ENCODE measurements at regions not wholly inside any gene's neighbourhood (a gene's known extent, or its start where the extent isn't known, plus 50 kb on each side); places are given as distances from the start of the nearest gene placed in this dataset.

- TF ChIP-seq, protein P1, sequence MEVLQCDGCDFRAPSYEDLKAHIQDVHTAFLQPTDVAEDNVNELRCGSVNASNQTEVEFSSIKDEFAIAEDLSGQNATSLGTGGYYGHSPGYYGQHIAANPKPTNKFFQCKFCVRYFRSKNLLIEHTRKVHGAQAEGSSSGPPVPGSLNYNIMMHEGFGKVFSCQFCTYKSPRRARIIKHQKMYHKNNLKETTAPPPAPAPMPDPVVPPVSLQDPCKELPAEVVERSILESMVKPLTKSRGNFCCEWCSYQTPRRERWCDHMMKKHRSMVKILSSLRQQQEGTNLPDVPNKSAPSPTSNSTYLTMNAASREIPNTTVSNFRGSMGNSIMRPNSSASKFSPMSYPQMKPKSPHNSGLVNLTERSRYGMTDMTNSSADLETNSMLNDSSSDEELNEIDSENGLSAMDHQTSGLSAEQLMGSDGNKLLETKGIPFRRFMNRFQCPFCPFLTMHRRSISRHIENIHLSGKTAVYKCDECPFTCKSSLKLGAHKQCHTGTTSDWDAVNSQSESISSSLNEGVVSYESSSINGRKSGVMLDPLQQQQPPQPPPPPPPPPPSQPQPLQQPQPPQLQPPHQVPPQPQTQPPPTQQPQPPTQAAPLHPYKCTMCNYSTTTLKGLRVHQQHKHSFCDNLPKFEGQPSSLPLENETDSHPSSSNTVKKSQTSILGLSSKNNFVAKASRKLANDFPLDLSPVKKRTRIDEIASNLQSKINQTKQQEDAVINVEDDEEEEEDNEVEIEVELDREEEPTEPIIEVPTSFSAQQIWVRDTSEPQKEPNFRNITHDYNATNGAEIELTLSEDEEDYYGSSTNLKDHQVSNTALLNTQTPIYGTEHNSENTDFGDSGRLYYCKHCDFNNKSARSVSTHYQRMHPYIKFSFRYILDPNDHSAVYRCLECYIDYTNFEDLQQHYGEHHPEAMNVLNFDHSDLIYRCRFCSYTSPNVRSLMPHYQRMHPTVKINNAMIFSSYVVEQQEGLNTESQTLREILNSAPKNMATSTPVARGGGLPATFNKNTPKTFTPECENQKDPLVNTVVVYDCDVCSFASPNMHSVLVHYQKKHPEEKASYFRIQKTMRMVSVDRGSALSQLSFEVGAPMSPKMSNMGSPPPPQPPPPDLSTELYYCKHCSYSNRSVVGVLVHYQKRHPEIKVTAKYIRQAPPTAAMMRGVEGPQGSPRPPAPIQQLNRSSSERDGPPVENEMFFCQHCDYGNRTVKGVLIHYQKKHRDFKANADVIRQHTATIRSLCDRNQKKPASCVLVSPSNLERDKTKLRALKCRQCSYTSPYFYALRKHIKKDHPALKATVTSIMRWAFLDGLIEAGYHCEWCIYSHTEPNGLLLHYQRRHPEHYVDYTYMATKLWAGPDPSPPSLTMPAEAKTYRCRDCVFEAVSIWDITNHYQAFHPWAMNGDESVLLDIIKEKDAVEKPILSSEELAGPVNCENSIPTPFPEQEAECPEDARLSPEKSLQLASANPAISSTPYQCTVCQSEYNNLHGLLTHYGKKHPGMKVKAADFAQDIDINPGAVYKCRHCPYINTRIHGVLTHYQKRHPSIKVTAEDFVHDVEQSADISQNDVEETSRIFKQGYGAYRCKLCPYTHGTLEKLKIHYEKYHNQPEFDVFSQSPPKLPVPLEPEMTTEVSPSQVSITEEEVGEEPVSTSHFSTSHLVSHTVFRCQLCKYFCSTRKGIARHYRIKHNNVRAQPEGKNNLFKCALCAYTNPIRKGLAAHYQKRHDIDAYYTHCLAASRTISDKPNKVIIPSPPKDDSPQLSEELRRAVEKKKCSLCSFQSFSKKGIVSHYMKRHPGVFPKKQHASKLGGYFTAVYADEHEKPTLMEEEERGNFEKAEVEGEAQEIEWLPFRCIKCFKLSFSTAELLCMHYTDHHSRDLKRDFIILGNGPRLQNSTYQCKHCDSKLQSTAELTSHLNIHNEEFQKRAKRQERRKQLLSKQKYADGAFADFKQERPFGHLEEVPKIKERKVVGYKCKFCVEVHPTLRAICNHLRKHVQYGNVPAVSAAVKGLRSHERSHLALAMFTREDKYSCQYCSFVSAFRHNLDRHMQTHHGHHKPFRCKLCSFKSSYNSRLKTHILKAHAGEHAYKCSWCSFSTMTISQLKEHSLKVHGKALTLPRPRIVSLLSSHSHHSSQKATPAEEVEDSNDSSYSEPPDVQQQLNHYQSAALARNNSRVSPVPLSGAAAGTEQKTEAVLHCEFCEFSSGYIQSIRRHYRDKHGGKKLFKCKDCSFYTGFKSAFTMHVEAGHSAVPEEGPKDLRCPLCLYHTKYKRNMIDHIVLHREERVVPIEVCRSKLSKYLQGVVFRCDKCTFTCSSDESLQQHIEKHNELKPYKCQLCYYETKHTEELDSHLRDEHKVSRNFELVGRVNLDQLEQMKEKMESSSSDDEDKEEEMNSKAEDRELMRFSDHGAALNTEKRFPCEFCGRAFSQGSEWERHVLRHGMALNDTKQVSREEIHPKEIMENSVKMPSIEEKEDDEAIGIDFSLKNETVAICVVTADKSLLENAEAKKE (CRISPR knock-in tag; IDR thresholded peaks at IDR 0.05) = no peak
- TF ChIP-seq ZNF331 (CRISPR knock-in tag; IDR thresholded peaks at IDR 0.05; ENCODE audit: low read depth) (no peak), ETS1 (IDR thresholded peaks at IDR 0.05) (no peak), STAT1 (IDR thresholded peaks at IDR 0.05; ENCODE audit: unreplicated experiment) (no peak)
Measured at GRCh38 chr3:34793057-34793456, 846.3 kb upstream of the ARPP21 start (continued).

DNA sequence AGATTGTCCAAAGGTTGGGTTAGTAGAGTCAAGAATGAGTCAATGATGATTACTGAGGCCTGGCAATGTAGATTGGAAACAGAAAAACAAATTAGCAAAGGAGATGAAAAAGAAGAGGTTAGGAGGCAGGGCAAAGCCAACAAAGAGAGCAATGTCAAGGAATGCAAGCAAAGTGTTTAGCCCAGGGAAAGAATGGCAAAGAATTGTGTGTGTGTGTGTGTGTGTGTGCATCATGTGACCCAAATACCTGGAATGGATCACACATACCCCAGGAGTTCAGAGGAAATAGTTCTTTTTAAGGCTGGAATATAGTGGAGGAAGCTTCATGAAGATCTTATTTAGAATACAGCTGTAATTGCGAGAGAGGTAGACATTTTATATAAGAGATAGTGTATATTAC lies 831.7 kb upstream of the ARPP21 start:
- Mint-ChIP-seq H3K27me3 (ENCODE audit: insufficient read depth, low read depth, poor library complexity) (no peaks in the 10 kb centered on the region), H3K4me1 (peaks cover 19% of the 10 kb centered on the region), H3K4me3 (no peak overlapping the region), H3K36me3 (ENCODE audit: low read depth) (no peaks in the 10 kb centered on the region), H3K27ac (peak overlapping the region; percentile 6), H3K9me3 (no peaks in the 10 kb centered on the region)
- Histone ChIP-seq H3K36me3 (ENCODE audit: insufficient read depth) (no peaks in the 10 kb centered on the region), H3K79me2 (replicated peaks; ENCODE audit: insufficient read depth) (no peaks in the 10 kb centered on the region), H3K4me2 (no peak overlapping the region), H3K4me3 (no peak overlapping the region), H2AFZ (no peak overlapping the region), H3K27ac (ENCODE audit: low read depth) (no peak overlapping the region), H3K27me3 (ENCODE audit: insufficient read depth) (no peaks in the 10 kb centered on the region), H4K20me1 (replicated peaks; ENCODE audit: insufficient read depth) (no peaks in the 10 kb centered on the region), H3F3A (replicated peaks; ENCODE audit: low read depth) (no peaks in the 10 kb centered on the region), H3K4me1 (ENCODE audit: insufficient read depth) (peaks cover 6% of the 10 kb centered on the region; the same call in 1 of the 2 replicates), H3K9me2 (ENCODE audit: insufficient read depth) (peaks cover 18% of the 10 kb centered on the region)
- DNase-seq (ENCODE audit: low spot score) (peak; percentile 51), ATAC-seq (peak; percentile 46; the same call in 2 of the 3 replicates)
- TF ChIP-seq, protein P1 (CRISPR knock-in tag; IDR thresholded peaks at IDR 0.05) = no peak
- TF ChIP-seq POLR2AphosphoS5 (IDR thresholded peaks at IDR 0.05; ENCODE audit: low read depth) = no peak
- TF ChIP-seq ETS1 (IDR thresholded peaks at IDR 0.05) = no peak
- TF ChIP-seq EZH2phosphoT487 (IDR thresholded peaks at IDR 0.05; ENCODE audit: unreplicated experiment) = no peak
- no peak for TF ChIP-seq CREB1 (CRISPR knock-in tag; IDR thresholded peaks at IDR 0.05; ENCODE audit: low read depth)
- no peak for TF ChIP-seq NANOG (IDR thresholded peaks at IDR 0.05; ENCODE audit: borderline replicate concordance)

All from GM23338 (cell line).